Brain microvascular endothelial cell (primary cell): ENCODE measurements at regions not wholly inside any gene's neighbourhood (a gene's known extent, or its start where the extent isn't known, plus 50 kb on each side); places are given as distances from the start of the nearest gene placed in this dataset.
"Not testable (repeated sequence)": the region's sequence is repeated elsewhere in the genome, so short reads cannot be mapped to it uniquely, and the experiment has no call there.

Experiments used
- DNase-seq: peaks from one replicate; pipeline ENCODE4 v3.0.0-alpha.2; 2020
- H3K27ac ChIP-seq: fragments of 250-450 bp; sonication (Bioruptor Pico); 2 replicates; pipeline ENCODE4 v1.5.1; 2020; ENCODE audit warnings: mild to moderate bottlenecking, moderate library complexity
- H3K27me3 ChIP-seq: fragments of 250-450 bp; sonication (Bioruptor Pico); replicated peaks from 2 replicates; pipeline ENCODE4 v1.5.1; 2020; ENCODE audit warnings: mild to moderate bottlenecking
- H3K36me3 ChIP-seq: fragments of 250-450 bp; sonication (Bioruptor Pico); replicated peaks from 2 replicates; pipeline ENCODE4 v1.5.1; 2020; ENCODE audit warnings: mild to moderate bottlenecking
- H3K4me3 ChIP-seq: 2 replicates; pipeline ENCODE4 v1.5.1; 2011; ENCODE audit warnings: low read depth, mild to moderate bottlenecking, control low read depth, low read length, moderate library complexity
- CTCF ChIP-seq: IDR thresholded peaks from 2 replicates; pipeline ENCODE4 v1.5.1; 2011; ENCODE audit warnings: low read depth, mild to moderate bottlenecking, moderate library complexity, low read length, control low read depth, inconsistent platforms; ENCODE audit errors: missing control alignments
- in situ Hi-C: cut with HindIII; loops from 2 replicates; pipeline ENCODE4 v1.10.0; 2017; ENCODE audit warnings: low sequenced_read_pairs, low pct_ligation_motif_present

DNA sequence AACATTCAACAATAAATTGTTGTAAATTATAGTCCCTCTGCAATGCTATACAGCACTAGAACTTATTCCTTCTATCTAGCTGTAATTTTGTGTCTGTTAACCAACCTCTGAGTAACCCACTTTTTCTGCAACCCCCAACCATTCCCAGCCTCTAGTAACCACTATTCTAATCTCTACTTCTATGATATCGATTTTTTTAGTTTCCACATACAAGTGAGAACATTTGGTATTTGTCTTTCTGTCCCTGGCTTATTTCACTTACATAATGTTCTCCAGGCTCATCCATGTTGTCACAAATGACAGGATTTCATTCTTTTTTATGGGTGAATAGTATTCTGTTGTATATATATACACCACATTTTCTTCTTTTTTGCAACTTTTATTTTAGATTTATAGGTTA lies 147.6 kb downstream of the MAIP1 start:
- H3K27ac ChIP-seq: no peak overlapping the region
- no peak for TF ChIP-seq CTCF
- in situ Hi-C loops: no loop called here
- no peak for DNase-seq
- no peak overlapping the region for H3K4me3 ChIP-seq
- no peaks in the 10 kb centered on the region for H3K36me3 ChIP-seq
- no peaks in the 10 kb centered on the region for H3K27me3 ChIP-seq

DNA sequence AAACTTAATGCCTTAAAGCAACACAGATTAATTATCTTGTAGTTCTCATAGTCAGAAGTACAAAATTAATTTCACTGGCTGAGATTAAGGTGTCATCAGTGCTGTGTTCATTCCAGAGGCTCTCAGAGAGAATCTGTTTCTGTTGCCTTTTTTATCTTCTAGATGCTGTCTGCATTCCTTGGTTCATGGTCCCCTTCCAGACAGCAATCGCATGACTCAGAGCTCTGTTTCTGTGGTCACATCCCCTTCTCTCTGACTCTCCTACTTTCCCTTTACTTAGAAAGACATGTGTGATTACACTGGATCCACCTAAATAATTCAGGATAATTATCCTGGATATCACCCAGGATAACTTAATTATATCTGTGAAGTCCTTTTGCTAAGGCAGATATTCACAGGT lies 148.6 kb downstream of the MAIP1 start:
- TF ChIP-seq CTCF: no peak
- Histone ChIP-seq H3K27ac (no peak overlapping the region), H3K4me3 (no peak overlapping the region), H3K36me3 (no peaks in the 10 kb centered on the region), H3K27me3 (no peaks in the 10 kb centered on the region)
- DNase-seq: peak; percentile 84
- in situ Hi-C loops: no loop called here

DNA sequence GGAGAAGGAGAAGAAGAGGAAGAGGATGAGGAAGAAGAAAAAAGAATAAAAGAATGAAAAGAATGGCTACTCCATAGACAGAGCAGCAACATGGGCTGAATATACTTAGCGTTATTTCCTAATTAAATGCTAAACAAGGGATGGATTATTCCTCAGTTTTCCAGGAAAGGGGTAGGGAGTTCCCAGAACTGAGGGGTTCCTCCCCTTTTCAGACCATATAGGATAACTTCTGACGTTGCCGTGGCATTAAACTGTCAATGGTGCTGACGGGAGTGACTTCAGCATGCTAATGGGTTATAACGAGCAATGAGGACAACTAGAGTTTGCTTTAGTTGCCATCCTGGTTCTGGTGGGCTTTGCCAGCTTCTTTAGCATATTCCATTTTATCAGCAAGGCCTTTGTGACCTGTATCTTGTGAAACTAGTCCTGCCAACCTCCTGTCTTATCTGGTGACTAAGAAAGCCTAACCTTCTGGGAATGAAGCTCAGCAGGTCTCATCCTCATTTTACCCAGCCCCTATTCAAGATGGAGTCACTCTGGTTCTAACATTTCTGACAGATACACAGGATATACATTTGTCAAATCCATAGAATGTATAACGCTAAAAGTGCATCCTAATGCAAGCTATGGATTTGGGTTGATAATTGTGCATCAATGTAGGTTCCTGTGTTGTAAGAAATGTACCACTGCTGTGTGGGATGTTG lies 152.3 kb downstream of the MAIP1 start:
- Histone ChIP-seq H3K27me3 (no peaks in the 10 kb centered on the region), H3K4me3 (no peak overlapping the region), H3K36me3 (no peaks in the 10 kb centered on the region), H3K27ac (no peak overlapping the region)
- TF ChIP-seq CTCF: no peak
- DNase-seq: no peak
- in situ Hi-C loops: no loop called here

- in situ Hi-C loops: no loop called here
- H3K4me3 ChIP-seq: no peak overlapping the region
- no peaks in the 10 kb centered on the region for H3K36me3 ChIP-seq
- H3K27ac ChIP-seq: no peak overlapping the region
- TF ChIP-seq CTCF: no peak
- no peak for DNase-seq
- no peaks in the 10 kb centered on the region for H3K27me3 ChIP-seq
Measured at GRCh38 chr2:200109421-200109820, 154.0 kb downstream of the MAIP1 start.

- no peak for DNase-seq
- Histone ChIP-seq H3K36me3 (no peaks in the 10 kb centered on the region), H3K4me3 (no peak overlapping the region), H3K27ac (no peak overlapping the region), H3K27me3 (no peaks in the 10 kb centered on the region)
- TF ChIP-seq CTCF: no peak
- in situ Hi-C loops: no loop called here
Measured at GRCh38 chr2:200110381-200110780, 155.0 kb downstream of the MAIP1 start.

GRCh38 chr2:200113016-200113799 lies 157.8 kb downstream of the MAIP1 start:
- H3K36me3 ChIP-seq, in situ Hi-C loops, DNase-seq, H3K4me3 ChIP-seq, H3K27me3 ChIP-seq, H3K27ac ChIP-seq: not testable (repeated sequence)
